ENCODE measurements at regions not wholly inside any gene's neighbourhood (a gene's known extent, or its start where the extent isn't known, plus 50 kb on each side); places are given as distances from the start of the nearest gene placed in this dataset.

GRCh38 chr12:130223767-130224244 lies 61.5 kb downstream of the FZD10 start:
- TF ChIP-seq EP300 (IDR thresholded peaks at IDR 0.05; ENCODE audit: borderline replicate concordance in 1 of 2, low read depth in 2 of 2, low read length in 2 of 2), result no peak
- no peak for TF ChIP-seq TCF12 (IDR thresholded peaks at IDR 0.05; ENCODE audit: low read depth, low read length)
- TF ChIP-seq USF2 (IDR thresholded peaks at IDR 0.05; ENCODE audit: low read length), result no peak
- no peak for TF ChIP-seq ATF2 (IDR thresholded peaks at IDR 0.05; ENCODE audit: low read length)
- TF ChIP-seq TAF1 (IDR thresholded peaks at IDR 0.05; ENCODE audit: low read depth, low read length), result no peak
- no peak for TF ChIP-seq TEAD4 (IDR thresholded peaks at IDR 0.05; ENCODE audit: low read depth, low read length)
- TF ChIP-seq EZH2 (IDR thresholded peaks at IDR 0.05; ENCODE audit: low read depth, low read length, severe bottlenecking), result no peak

All from H1 (cell line).